C4-2B (cell line): ENCODE measurements at regions not wholly inside any gene's neighbourhood (a gene's known extent, or its start where the extent isn't known, plus 50 kb on each side); places are given as distances from the start of the nearest gene placed in this dataset.

Experiments used
- CTCF ChIP-seq: fragments of 450-650 bp; conservative IDR thresholded peaks from 2 replicates; pipeline ENCODE4 v1.5.1; 2017; ENCODE audit warnings: mild to moderate bottlenecking
- ZFX ChIP-seq: fragments of 450-650 bp; IDR thresholded peaks from 2 replicates; pipeline ENCODE4 v1.6.1; 2017

GRCh38 chr1:103898576-103899345 lies 149.1 kb downstream of the AMY1C start:
- TF ChIP-seq CTCF (no peak), ZFX (no peak)
